ENCODE measurements at regions not wholly inside any gene's neighbourhood (a gene's known extent, or its start where the extent isn't known, plus 50 kb on each side); places are given as distances from the start of the nearest gene placed in this dataset.
A peak's percentile ranks its signal among the peaks of the same experiment; 100 is the strongest.
"Not testable (repeated sequence)": the region's sequence is repeated elsewhere in the genome, so short reads cannot be mapped to it uniquely, and the experiment has no call there.

- no peak for ATAC-seq (replicated peaks in 6 of 8)
- Histone ChIP-seq H3K4me3 (no peak overlapping the region), H3K27ac (no peak overlapping the region), H3K4me1 (replicated peaks in 1 of 2) (no peaks in the 10 kb centered on the region)
- in situ Hi-C loops (cut with MboI; ENCODE audit: low pct_unique_long_range_greater_than_20kb in 2 of 9, low sequenced_read_pairs in 9 of 9, unreplicated experiment in 9 of 9), result no loop called here
- 0 to 100% (median 67%) methylated on average over 1 to 2 of the region's 2 CpGs; no CpG with 5 or more reads in 3 of the 10 experiments for whole genome bisulfite sequencing, 10 experiments
These were observed 909.3 kb upstream of the CDH10 start for GRCh38 chr5:25554077-25554476.

- in situ Hi-C loops (cut with MboI; ENCODE audit: low pct_unique_long_range_greater_than_20kb in 2 of 9, low sequenced_read_pairs in 9 of 9, unreplicated experiment in 9 of 9), result no loop called here
- Histone ChIP-seq H3K4me3 (no peak overlapping the region), H3K27ac (no peak overlapping the region), H3K4me1 (replicated peaks in 1 of 2) (no peaks in the 10 kb centered on the region)
- WGBS, 10 experiments, result 13 to 100% (median 91%) methylated on average over 1 to 2 of the region's 2 CpGs; no CpG with 5 or more reads in 1 of the 10 experiments
- peak in 1 of 8 experiments; percentile 54 for ATAC-seq (replicated peaks in 6 of 8)
These were observed 908.2 kb upstream of the CDH10 start for GRCh38 chr5:25552871-25553481.

GRCh38 chr5:25550793-25551192 lies 906.0 kb upstream of the CDH10 start:
- Histone ChIP-seq H3K27ac (no peak overlapping the region), H3K4me1 (replicated peaks in 1 of 2) (no peaks in the 10 kb centered on the region), H3K4me3 (no peak overlapping the region)
- in situ Hi-C loops (cut with MboI; ENCODE audit: low pct_unique_long_range_greater_than_20kb in 2 of 9, low sequenced_read_pairs in 9 of 9, unreplicated experiment in 9 of 9), result no loop called here
- ATAC-seq (replicated peaks in 6 of 8), result peak in 1 of 8 experiments; percentile 35

GRCh38 chr5:25544652-25545249 lies 900.0 kb upstream of the CDH10 start:
- H3K4me1 ChIP-seq (replicated peaks in 1 of 2), result no peaks in the 10 kb centered on the region
- in situ Hi-C loops (cut with MboI; ENCODE audit: low pct_unique_long_range_greater_than_20kb in 2 of 9, low sequenced_read_pairs in 9 of 9, unreplicated experiment in 9 of 9), result no loop called here
- WGBS, 10 experiments, result 0 to 87% (median 50%) methylated on average over 1 to 6 of the region's 6 CpGs
- ATAC-seq (replicated peaks in 6 of 8), result peak in 4 of 8 experiments; percentile 26 to 87 (median 74)
- no peak overlapping the region for H3K4me3 ChIP-seq
- no peak overlapping the region for H3K27ac ChIP-seq

- H3K27ac ChIP-seq, result no peak overlapping the region
- H3K4me3 ChIP-seq, result no peak overlapping the region
- WGBS, 10 experiments, result 28 to 100% (median 86%) methylated on average over 1 to 2 of the region's 2 CpGs
- no peak for ATAC-seq (replicated peaks in 6 of 8)
- in situ Hi-C loops (cut with MboI; ENCODE audit: low pct_unique_long_range_greater_than_20kb in 2 of 9, low sequenced_read_pairs in 9 of 9, unreplicated experiment in 9 of 9), result no loop called here
- H3K4me1 ChIP-seq (replicated peaks in 1 of 2), result no peaks in the 10 kb centered on the region
These were observed 895.9 kb upstream of the CDH10 start for GRCh38 chr5:25540628-25541027.

GRCh38 chr5:25539536-25539935 lies 894.8 kb upstream of the CDH10 start:
- H3K4me3 ChIP-seq, result no peak overlapping the region
- no peaks in the 10 kb centered on the region for H3K4me1 ChIP-seq (replicated peaks in 1 of 2)
- ATAC-seq (replicated peaks in 6 of 8), result peak in 2 of 8 experiments; percentile 32 to 96
- WGBS, 10 experiments, result 0 to 92% (median 60%) methylated on average over 1 to 2 of the region's 2 CpGs; no CpG with 5 or more reads in 5 of the 10 experiments
- no peak overlapping the region for H3K27ac ChIP-seq
- in situ Hi-C loops (cut with MboI; ENCODE audit: low pct_unique_long_range_greater_than_20kb in 2 of 9, low sequenced_read_pairs in 9 of 9, unreplicated experiment in 9 of 9), result no loop called here

- H3K4me1 ChIP-seq (replicated peaks in 1 of 2); H3K4me3 ChIP-seq; H3K27ac ChIP-seq; in situ Hi-C loops (cut with MboI; ENCODE audit: low pct_unique_long_range_greater_than_20kb in 2 of 9, low sequenced_read_pairs in 9 of 9, unreplicated experiment in 9 of 9): not testable (repeated sequence)
- 12 to 83% (median 79%) methylated on average over 1 to 5 of the region's 6 CpGs; no CpG with 5 or more reads in 1 of the 10 experiments for WGBS, 10 experiments
- ATAC-seq (replicated peaks in 6 of 8), result peak in 2 of 8 experiments; percentile 36 to 50
These were observed 891.7 kb upstream of the CDH10 start for GRCh38 chr5:25536461-25536860.

GRCh38 chr5:25516141-25516540 lies 871.4 kb upstream of the CDH10 start:
- in situ Hi-C loops (cut with MboI; ENCODE audit: low pct_unique_long_range_greater_than_20kb in 2 of 9, low sequenced_read_pairs in 9 of 9, unreplicated experiment in 9 of 9), result no loop called here
- peaks cover 4 to 8% of the 10 kb centered on the region in 2 donors for H3K4me1 ChIP-seq (replicated peaks in 1 of 2)
- no peak overlapping the region for H3K27ac ChIP-seq
- peak in 7 of 8 experiments; percentile 33 to 100 (median 99) for ATAC-seq (replicated peaks in 6 of 8)
- 0 to 19% (median 0%) methylated on average over 1 to 2 of the region's 2 CpGs; no CpG with 5 or more reads in 3 of the 10 experiments for WGBS, 10 experiments
- no peak overlapping the region for H3K4me3 ChIP-seq

- in situ Hi-C loops (cut with MboI; ENCODE audit: low pct_unique_long_range_greater_than_20kb in 2 of 9, low sequenced_read_pairs in 9 of 9, unreplicated experiment in 9 of 9), result no loop called here
- ATAC-seq (replicated peaks in 6 of 8), result no peak
These were observed 870.7 kb upstream of the CDH10 start for GRCh38 chr5:25515525-25515924.

GRCh38 chr5:25510692-25511091 lies 865.9 kb upstream of the CDH10 start:
- WGBS, 10 experiments, result 17 to 100% (median 71%) methylated on average over 1 to 2 of the region's 2 CpGs; no CpG with 5 or more reads in 5 of the 10 experiments
- ATAC-seq (replicated peaks in 6 of 8); H3K4me1 ChIP-seq (replicated peaks in 1 of 2); H3K4me3 ChIP-seq; H3K27ac ChIP-seq; in situ Hi-C loops (cut with MboI; ENCODE audit: low pct_unique_long_range_greater_than_20kb in 2 of 9, low sequenced_read_pairs in 9 of 9, unreplicated experiment in 9 of 9): not testable (repeated sequence)

More at GRCh38 chr5:25515525-25515924, 870.7 kb upstream of the CDH10 start:
- 29 to 100% (median 90%) methylated on average over 1 to 2 of the region's 2 CpGs; no CpG with 5 or more reads in 6 of the 10 experiments for WGBS, 10 experiments
- Histone ChIP-seq H3K4me3 (no peak overlapping the region), H3K27ac (peak overlapping the region in 1 of 2 donors; percentile 39), H3K4me1 (replicated peaks in 1 of 2) (peaks cover 4 to 8% of the 10 kb centered on the region in 2 donors)

GRCh38 chr5:25508011-25508410 lies 863.2 kb upstream of the CDH10 start:
- ATAC-seq (replicated peaks in 6 of 8); H3K4me1 ChIP-seq (replicated peaks in 1 of 2); in situ Hi-C loops (cut with MboI; ENCODE audit: low pct_unique_long_range_greater_than_20kb in 2 of 9, low sequenced_read_pairs in 9 of 9, unreplicated experiment in 9 of 9); H3K27ac ChIP-seq; H3K4me3 ChIP-seq: not testable (repeated sequence)
- 82 to 100% (median 100%) methylated on average over 1 to 4 of the region's 4 CpGs; no CpG with 5 or more reads in 4 of the 10 experiments for WGBS, 10 experiments

- ATAC-seq (replicated peaks in 6 of 8), result no peak
- Histone ChIP-seq H3K4me1 (replicated peaks in 1 of 2) (no peaks in the 10 kb centered on the region), H3K4me3 (no peak overlapping the region), H3K27ac (no peak overlapping the region)
- WGBS, 10 experiments, result 0 to 22% (median 14%) methylated on average over 1 of the region's 1 CpG; no CpG with 5 or more reads in 1 of the 10 experiments
- in situ Hi-C loops (cut with MboI; ENCODE audit: low pct_unique_long_range_greater_than_20kb in 2 of 9, low sequenced_read_pairs in 9 of 9, unreplicated experiment in 9 of 9), result no loop called here
These were observed 855.9 kb upstream of the CDH10 start for GRCh38 chr5:25500635-25501034.

GRCh38 chr5:25489834-25490538 lies 845.2 kb upstream of the CDH10 start:
- WGBS, 10 experiments, result 1 to 96% (median 85%) methylated on average over 2 to 6 of the region's 6 CpGs

More at GRCh38 chr5:25489834-25490538, 845.2 kb upstream of the CDH10 start:
- Histone ChIP-seq H3K4me1 (replicated peaks in 1 of 2) (no peaks in the 10 kb centered on the region), H3K4me3 (no peak overlapping the region), H3K27ac (no peak overlapping the region)
- ATAC-seq (replicated peaks in 6 of 8), result no peak
- in situ Hi-C loops (cut with MboI; ENCODE audit: low pct_unique_long_range_greater_than_20kb in 2 of 9, low sequenced_read_pairs in 9 of 9, unreplicated experiment in 9 of 9), result no loop called here

Data from motor neuron (in vitro differentiated cells).